OCI-LY1 (cell line): ENCODE measurements at regions not wholly inside any gene's neighbourhood (a gene's known extent, or its start where the extent isn't known, plus 50 kb on each side); places are given as distances from the start of the nearest gene placed in this dataset.

ENCODE experiments used
- H2AFZ ChIP-seq: fragments of 200-600 bp; sonication (generic), shearing (Covaris generic); 2 replicates; pipeline ENCODE4 v1.6.0; 2014; ENCODE audit warnings: antibody characterized with exemption, mild to moderate bottlenecking, low read length
- H3F3A ChIP-seq: fragments of 200-600 bp; sonication (generic), shearing (Covaris generic); 2 replicates; pipeline ENCODE4 v1.6.0; 2014; ENCODE audit warnings: mild to moderate bottlenecking, antibody characterized with exemption, low read length, moderate library complexity; ENCODE audit not compliant: insufficient read depth
- H3K27ac ChIP-seq: fragments of 200-600 bp; sonication (generic); 2 replicates; pipeline ENCODE4 v1.5.1; 2014; ENCODE audit warnings: low read length, mixed run types, mild to moderate bottlenecking, low read depth; ENCODE audit not compliant: poor library complexity, severe bottlenecking
- H3K27me3 ChIP-seq: fragments of 200-600 bp; sonication (generic); 2 replicates; pipeline ENCODE4 v1.6.0; 2014; ENCODE audit warnings: antibody characterized with exemption, mild to moderate bottlenecking, low read length, moderate library complexity; ENCODE audit not compliant: insufficient read depth
- H3K36me3 ChIP-seq: fragments of 200-600 bp; sonication (generic); 2 replicates; pipeline ENCODE4 v1.6.1; 2014; ENCODE audit warnings: mild to moderate bottlenecking, antibody characterized with exemption, low read length, moderate library complexity, mixed read lengths; ENCODE audit not compliant: insufficient read depth
- H3K4me1 ChIP-seq: fragments of 200-600 bp; sonication (generic); 2 replicates; pipeline ENCODE4 v1.5.1; 2014; ENCODE audit warnings: mild to moderate bottlenecking, low read length, moderate library complexity; ENCODE audit not compliant: insufficient read depth, severe bottlenecking
- H3K4me2 ChIP-seq: fragments of 200-600 bp; sonication (generic), shearing (Covaris generic); 2 replicates; pipeline ENCODE4 v1.6.1; 2014; ENCODE audit warnings: low read length
- H3K4me3 ChIP-seq: fragments of 200-600 bp; sonication (generic); 2 replicates; pipeline ENCODE4 v1.5.1; 2014; ENCODE audit warnings: low read length, low read depth, mild to moderate bottlenecking, mixed read lengths; ENCODE audit not compliant: poor library complexity, severe bottlenecking
- H3K79me2 ChIP-seq: fragments of 200-600 bp; shearing (Covaris generic); 2 replicates; pipeline ENCODE4 v1.6.1; 2016; ENCODE audit warnings: mixed run types, low read length, mixed read lengths; ENCODE audit not compliant: insufficient read depth
- H3K9ac ChIP-seq: fragments of 200-600 bp; sonication (generic), shearing (Covaris generic); 2 replicates; pipeline ENCODE4 v1.6.1; 2014; ENCODE audit warnings: mild to moderate bottlenecking, low read length, mixed read lengths
- H3K9me2 ChIP-seq: fragments of 200-600 bp; sonication (generic), shearing (Covaris generic); 2 replicates; pipeline ENCODE4 v1.6.1; 2014; ENCODE audit warnings: low read depth, mild to moderate bottlenecking, low read length, mixed read lengths
- H3K9me3 ChIP-seq: fragments of 200-600 bp; shearing (Covaris generic); 2 replicates; pipeline ENCODE4 v1.6.1; 2014; ENCODE audit warnings: low read length, mixed read lengths
- H4K20me1 ChIP-seq: fragments of 200-600 bp; sonication (generic), shearing (Covaris generic); 2 replicates; pipeline ENCODE4 v1.6.0; 2016; ENCODE audit warnings: mild to moderate bottlenecking, low read length; ENCODE audit not compliant: insufficient read depth
- CTCF ChIP-seq: fragments of 200-600 bp; sonication (generic), shearing (Covaris generic); IDR thresholded peaks from 2 replicates; pipeline ENCODE4 v1.5.1; 2017; ENCODE audit warnings: mild to moderate bottlenecking, antibody characterized with exemption, low read length, moderate library complexity, mixed read lengths
- EZH2 ChIP-seq: fragments of 200-600 bp; sonication (generic), shearing (Covaris generic); IDR thresholded peaks from 2 replicates; pipeline ENCODE4 v1.8.0; 2017; ENCODE audit warnings: borderline replicate concordance, mixed run types, mild to moderate bottlenecking, antibody characterized with exemption, low read length, moderate library complexity, mixed read lengths

- Histone ChIP-seq H3K27ac (no peak overlapping the region), H3K9me2 (no peaks in the 10 kb centered on the region), H3F3A (no peaks in the 10 kb centered on the region), H3K9ac (no peak overlapping the region), H3K79me2 (no peaks in the 10 kb centered on the region), H2AFZ (no peak overlapping the region), H3K4me1 (no peaks in the 10 kb centered on the region), H3K4me2 (no peak overlapping the region), H3K27me3 (no peaks in the 10 kb centered on the region), H3K9me3 (peaks cover 4% of the 10 kb centered on the region; the same call in 1 of the 2 replicates), H3K36me3 (no peaks in the 10 kb centered on the region), H3K4me3 (no peak overlapping the region), H4K20me1 (no peaks in the 10 kb centered on the region)
- TF ChIP-seq CTCF (no peak), EZH2 (no peak)
Observed at GRCh38 chr7:88548399-88548798, 211.1 kb upstream of the ZNF804B start.

- TF ChIP-seq CTCF (peak; percentile 83), EZH2 (no peak)
- Histone ChIP-seq H2AFZ (no peak overlapping the region), H4K20me1 (no peaks in the 10 kb centered on the region), H3K4me2 (no peak overlapping the region), H3K9me3 (peaks cover 4% of the 10 kb centered on the region; the same call in 1 of the 2 replicates), H3K27me3 (no peaks in the 10 kb centered on the region), H3F3A (no peaks in the 10 kb centered on the region), H3K4me1 (no peaks in the 10 kb centered on the region), H3K27ac (no peak overlapping the region), H3K9ac (no peak overlapping the region), H3K4me3 (no peak overlapping the region), H3K36me3 (no peaks in the 10 kb centered on the region), H3K9me2 (no peaks in the 10 kb centered on the region), H3K79me2 (no peaks in the 10 kb centered on the region)
Observed at GRCh38 chr7:88546808-88547207, 212.7 kb upstream of the ZNF804B start.

- H3F3A ChIP-seq = no peaks in the 10 kb centered on the region
- H3K27me3 ChIP-seq = no peaks in the 10 kb centered on the region
- no peaks in the 10 kb centered on the region for H3K9me2 ChIP-seq
- no peak overlapping the region for H2AFZ ChIP-seq
- no peak overlapping the region for H3K9ac ChIP-seq
- no peaks in the 10 kb centered on the region for H4K20me1 ChIP-seq
- TF ChIP-seq CTCF = no peak
- no peak for TF ChIP-seq EZH2
- H3K4me3 ChIP-seq = no peak overlapping the region
- H3K4me1 ChIP-seq = no peaks in the 10 kb centered on the region
- H3K27ac ChIP-seq = no peak overlapping the region
- no peaks in the 10 kb centered on the region for H3K79me2 ChIP-seq
- peaks cover 4% of the 10 kb centered on the region; the same call in 1 of the 2 replicates for H3K9me3 ChIP-seq
- H3K36me3 ChIP-seq = no peaks in the 10 kb centered on the region
- no peak overlapping the region for H3K4me2 ChIP-seq
Observed at GRCh38 chr7:88545663-88546062, 213.8 kb upstream of the ZNF804B start.
